Ovary (tissue), 3 donors: ENCODE measurements at regions not wholly inside any gene's neighbourhood (a gene's known extent, or its start where the extent isn't known, plus 50 kb on each side); places are given as distances from the start of the nearest gene placed in this dataset.

Source experiments
- CTCF ChIP-seq, 3 donors: fragments of 450-650 bp in 2 of 3; fragments of 200-600 bp in 1 of 3; IDR thresholded peaks; one replicate each; pipeline versions ENCODE4 v1.5.1 to v1.8.0; 2016 to 2022; ENCODE audit warnings: antibody characterized with exemption in 3 of 3, mild to moderate bottlenecking in 1 of 3
- EP300 ChIP-seq: sonication (generic); formaldehyde crosslinking; IDR thresholded peaks from one replicate; pipeline ENCODE4 v1.6.1; 2017; ENCODE audit warnings: antibody characterized with exemption
- POLR2A ChIP-seq: fragments of 450-650 bp; IDR thresholded peaks from one replicate; pipeline ENCODE4 v1.6.1; 2017; ENCODE audit warnings: antibody characterized with exemption, mild to moderate bottlenecking, moderate library complexity
- donor health status: DM: no; HTN: no; CAD: no.

DNA sequence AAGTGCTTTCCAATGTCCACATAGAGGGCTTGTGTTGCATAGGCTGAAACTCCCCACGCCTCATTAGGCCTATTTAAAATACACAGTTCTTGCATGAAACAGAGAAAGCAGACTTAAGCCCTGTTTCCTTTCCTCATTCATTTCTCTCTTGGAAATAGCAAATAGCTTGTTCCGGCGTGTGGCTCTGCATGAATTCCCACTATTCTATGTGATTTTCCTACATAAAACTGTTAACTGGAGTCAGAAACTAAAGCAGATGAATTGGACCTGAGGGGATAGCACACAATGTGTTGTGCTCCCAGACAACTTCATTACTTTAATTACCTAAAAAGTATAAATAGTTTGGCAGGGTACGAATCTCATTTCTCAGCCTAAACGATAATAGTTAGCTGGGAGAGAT, 981.5 kb downstream of the SORCS1 start:
- no peak for TF ChIP-seq CTCF (IDR thresholded peaks at IDR 0.05)
- TF ChIP-seq EP300 = no peak
- TF ChIP-seq POLR2A = no peak
